ENCODE measurements at regions not wholly inside any gene's neighbourhood (a gene's known extent, or its start where the extent isn't known, plus 50 kb on each side); places are given as distances from the start of the nearest gene placed in this dataset.

GRCh38 chr14:99041820-99042174, 230.2 kb downstream of the BCL11B start:
- TF ChIP-seq SPI1 (IDR thresholded peaks at IDR 0.05; ENCODE audit: borderline replicate concordance, low read depth) (no peak), GABPA (IDR thresholded peaks at IDR 0.05; ENCODE audit: low read depth) (no peak), REST (IDR thresholded peaks at IDR 0.05; ENCODE audit: insufficient replicate concordance, low read depth) (no peak), CTCF (IDR thresholded peaks at IDR 0.05; ENCODE audit: insufficient read depth, low read length) (no peak), POLR2AphosphoS5 (IDR thresholded peaks at IDR 0.05; ENCODE audit: low read depth) (no peak)
- Histone ChIP-seq H3K27me3 (ENCODE audit: insufficient read depth, poor library complexity, severe bottlenecking) (no peaks in the 10 kb centered on the region), H3K4me3 (replicated peaks; ENCODE audit: insufficient read depth, low read length) (no peak overlapping the region), H3K27ac (replicated peaks) (no peak overlapping the region)
- DNase-seq (ENCODE audit: low read depth in 1 of 2, low spot score in 1 of 2), result no peak

- no peak overlapping the region for H3K27ac ChIP-seq (replicated peaks)
- TF ChIP-seq SPI1 (IDR thresholded peaks at IDR 0.05; ENCODE audit: borderline replicate concordance, low read depth) (no peak), GABPA (IDR thresholded peaks at IDR 0.05; ENCODE audit: low read depth) (no peak), POLR2AphosphoS5 (IDR thresholded peaks at IDR 0.05; ENCODE audit: low read depth) (no peak), REST (IDR thresholded peaks at IDR 0.05; ENCODE audit: insufficient replicate concordance, low read depth) (no peak)
- DNase-seq (ENCODE audit: low read depth in 1 of 2, low spot score in 1 of 2), result no peak
- H3K4me3 ChIP-seq (replicated peaks; ENCODE audit: insufficient read depth, low read length), result no peak overlapping the region
- H3K27me3 ChIP-seq (ENCODE audit: insufficient read depth, poor library complexity, severe bottlenecking), result no peaks in the 10 kb centered on the region
Measured at GRCh38 chr14:99042381-99043266, 229.4 kb downstream of the BCL11B start.

GRCh38 chr14:99043267-99043615, 228.8 kb downstream of the BCL11B start:
- no peaks in the 10 kb centered on the region for H3K27me3 ChIP-seq (ENCODE audit: insufficient read depth, poor library complexity, severe bottlenecking)
- no peak for TF ChIP-seq SPI1 (IDR thresholded peaks at IDR 0.05; ENCODE audit: borderline replicate concordance, low read depth)
- no peak overlapping the region for H3K4me3 ChIP-seq (replicated peaks; ENCODE audit: insufficient read depth, low read length)
- H3K27ac ChIP-seq (replicated peaks), result no peak overlapping the region
- DNase-seq (ENCODE audit: low read depth in 1 of 2, low spot score in 1 of 2), result no peak

DNA sequence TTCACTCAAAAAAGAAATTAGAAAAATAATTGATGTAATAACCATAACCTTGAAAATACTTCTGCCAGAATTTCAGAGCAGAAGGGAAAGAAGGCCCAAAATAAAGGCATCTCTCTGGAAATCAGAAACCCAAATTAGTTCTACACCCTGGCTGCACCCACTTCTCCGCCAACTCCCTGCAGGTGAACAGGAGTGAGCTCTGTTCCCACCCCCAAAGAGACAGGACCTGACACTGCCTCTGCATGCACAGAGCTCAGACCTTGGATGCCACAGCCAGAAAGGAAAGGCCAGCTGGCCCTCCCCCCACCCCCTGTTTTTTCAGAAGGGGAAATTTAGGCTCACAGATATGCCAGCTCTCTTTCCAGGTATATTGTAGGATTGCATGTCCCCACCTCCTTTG, 228.2 kb downstream of the BCL11B start:
- no peak overlapping the region for H3K4me3 ChIP-seq (replicated peaks; ENCODE audit: insufficient read depth, low read length)
- TF ChIP-seq POLR2AphosphoS5 (IDR thresholded peaks at IDR 0.05; ENCODE audit: low read depth) (no peak), GABPA (IDR thresholded peaks at IDR 0.05; ENCODE audit: low read depth) (no peak), REST (IDR thresholded peaks at IDR 0.05; ENCODE audit: insufficient replicate concordance, low read depth) (no peak), CTCF (IDR thresholded peaks at IDR 0.05; ENCODE audit: insufficient read depth, low read length) (no peak), SPI1 (IDR thresholded peaks at IDR 0.05; ENCODE audit: borderline replicate concordance, low read depth) (no peak)
- DNase-seq (ENCODE audit: low read depth in 1 of 2, low spot score in 1 of 2), result no peak
- H3K27ac ChIP-seq (replicated peaks), result no peak overlapping the region
- no peaks in the 10 kb centered on the region for H3K27me3 ChIP-seq (ENCODE audit: insufficient read depth, poor library complexity, severe bottlenecking)
